T follicular helper cell (primary cell): ENCODE measurements at regions not wholly inside any gene's neighbourhood (a gene's known extent, or its start where the extent isn't known, plus 50 kb on each side); places are given as distances from the start of the nearest gene placed in this dataset.
"Not testable (repeated sequence)": the region's sequence is repeated elsewhere in the genome, so short reads cannot be mapped to it uniquely, and the experiment has no call there.

Experiments
- DNase-seq: peaks from one replicate; pipeline ENCODE4 v3.0.0-alpha.2; 2020; ENCODE audit warnings: low read depth

DNA sequence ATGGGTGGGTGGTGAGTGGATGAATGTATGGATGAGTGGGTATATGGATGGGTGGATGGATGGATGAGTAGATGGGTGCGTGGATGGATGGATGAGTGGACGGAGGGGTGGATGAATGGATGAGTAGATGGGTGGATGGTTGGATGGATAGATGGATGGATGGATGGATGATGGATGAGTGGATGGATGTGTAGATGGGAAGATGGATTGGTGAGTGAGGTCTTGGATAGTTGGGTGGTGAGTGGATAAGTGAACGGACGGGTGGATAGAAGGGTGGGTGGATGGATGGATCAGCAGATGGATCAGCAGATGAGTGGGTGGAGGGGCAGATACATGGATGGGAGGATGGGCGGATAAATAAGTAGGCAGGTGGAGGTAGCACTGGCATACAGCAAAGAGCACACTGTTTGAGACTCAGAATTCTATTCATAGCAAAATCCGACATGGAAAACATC lies 163.5 kb downstream of the C9orf50 start:
- no peak for DNase-seq

DNA sequence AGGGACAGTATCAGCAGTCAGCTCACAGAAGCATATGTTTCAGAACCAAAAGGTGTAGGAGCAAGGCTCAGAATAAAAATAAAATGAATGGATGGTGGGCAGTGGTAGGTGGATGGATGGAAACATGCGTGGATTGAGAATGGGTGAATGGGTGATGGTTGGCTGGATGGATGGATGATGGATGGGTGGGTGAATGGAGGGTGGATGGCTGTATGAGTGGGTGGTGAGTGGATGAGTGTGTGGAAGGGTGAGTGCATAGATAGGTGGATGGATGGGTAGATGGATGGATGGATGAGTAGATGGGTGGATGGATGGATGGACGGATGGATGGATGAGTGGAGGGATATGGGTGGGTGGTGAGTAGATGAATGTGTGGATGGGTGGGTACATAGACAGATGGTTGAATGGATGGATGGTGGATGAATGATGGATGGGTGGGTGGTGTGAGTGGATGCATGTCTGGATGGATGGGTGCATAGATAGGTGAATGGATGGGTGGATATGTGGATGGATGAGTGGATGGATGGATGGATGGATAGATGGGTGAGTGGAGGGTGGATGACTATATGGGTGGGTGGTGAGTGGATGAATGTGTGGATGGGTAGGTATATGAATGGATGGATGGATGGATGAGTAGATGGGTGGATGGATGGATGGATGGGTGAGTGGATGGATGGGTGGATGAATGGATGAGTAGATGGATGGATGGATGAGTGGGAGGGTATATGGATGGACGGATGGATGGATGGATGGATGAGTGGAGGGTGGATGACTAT lies 164.2 kb downstream of the C9orf50 start:
- DNase-seq: no peak

DNA sequence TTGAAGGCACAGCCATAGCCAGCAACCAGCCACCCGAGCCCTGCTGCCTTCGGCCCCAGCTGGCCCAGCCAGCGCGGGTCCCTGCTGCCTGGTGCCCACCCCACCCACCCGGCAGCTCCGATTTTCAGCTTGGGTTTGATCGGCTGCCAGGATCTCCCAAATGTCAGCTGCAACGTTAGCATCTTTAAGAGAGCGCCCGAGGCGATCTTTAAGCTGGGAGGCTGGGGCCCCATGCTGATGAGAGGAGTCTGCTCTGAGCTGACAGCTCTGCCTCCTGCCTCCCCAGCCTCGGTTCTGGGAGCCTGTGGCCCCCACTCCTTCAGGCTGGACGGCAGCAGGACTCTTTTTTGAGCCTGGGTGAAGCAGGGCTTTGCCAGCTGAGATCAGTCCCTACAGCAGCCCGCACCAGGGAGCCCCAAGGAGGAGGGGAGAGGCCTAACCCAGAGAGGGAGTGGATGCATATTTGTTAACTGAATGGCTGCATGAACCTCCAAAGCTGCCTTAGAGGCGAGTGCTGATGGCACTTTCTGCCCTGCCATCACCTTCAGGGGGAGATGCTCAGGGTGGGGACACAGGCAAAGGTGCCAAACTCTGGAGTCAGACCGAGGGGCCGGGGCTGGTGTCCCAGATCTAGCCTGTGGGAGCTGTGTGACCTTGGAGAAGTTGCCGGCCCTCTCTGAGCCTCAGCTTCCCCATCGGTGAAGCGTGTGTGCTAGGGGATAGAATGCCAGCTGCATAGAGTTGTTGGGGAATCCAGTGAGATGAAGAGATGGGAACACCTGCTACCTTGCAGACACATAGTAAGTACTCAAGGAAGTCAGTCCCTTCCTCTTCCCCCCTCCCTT lies 165.5 kb downstream of the C9orf50 start:
- no peak for DNase-seq

DNA sequence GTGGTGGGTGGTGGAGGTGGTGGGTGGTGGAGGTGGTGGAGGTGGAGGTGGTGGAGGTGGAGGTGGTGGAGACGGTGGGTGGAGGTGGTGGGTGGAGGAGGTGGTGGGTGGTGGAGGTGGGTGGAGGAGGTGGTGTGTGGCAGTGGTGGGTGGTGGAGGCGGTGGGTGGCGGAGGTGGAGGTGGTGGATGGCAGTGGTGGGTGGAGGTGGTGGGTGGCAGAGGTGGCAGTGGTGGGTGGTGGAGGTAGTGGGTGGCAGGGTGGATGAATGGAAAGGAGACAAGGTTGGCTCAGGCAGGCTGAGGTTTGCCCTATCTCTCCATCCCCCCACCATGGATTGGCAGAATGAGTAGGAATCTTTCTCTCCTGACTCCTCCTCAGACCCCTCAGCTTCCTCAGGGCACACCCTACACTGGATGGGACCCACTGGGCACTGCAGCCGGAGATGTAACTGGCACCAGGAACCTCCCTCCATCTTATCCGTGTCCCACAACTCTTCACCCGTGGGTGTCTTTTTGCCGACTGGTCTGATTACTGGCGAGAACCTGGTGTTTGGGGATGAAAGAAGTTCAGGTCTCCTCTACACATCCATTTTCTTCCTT lies 166.3 kb downstream of the C9orf50 start:
- DNase-seq: no peak

DNA sequence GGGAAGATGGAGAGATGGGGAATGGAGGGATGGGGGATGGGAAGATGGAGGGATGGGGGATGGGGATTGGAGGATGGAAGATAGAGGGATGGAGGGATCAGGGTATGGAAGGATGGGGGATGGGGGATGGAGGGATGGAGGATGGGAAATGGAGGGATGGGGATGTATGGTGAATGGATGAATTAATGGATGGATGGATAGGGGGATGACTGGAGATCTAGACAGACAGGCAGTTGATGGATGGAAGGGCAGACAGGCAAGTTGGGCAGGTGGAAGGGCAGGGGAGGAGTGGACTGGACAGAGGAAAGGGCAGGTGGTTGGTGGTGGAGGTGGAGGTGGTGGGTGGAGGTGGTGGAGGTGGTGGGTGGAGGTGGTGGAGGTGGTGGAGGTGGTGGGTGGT lies 167.2 kb downstream of the C9orf50 start:
- DNase-seq: no peak

DNA sequence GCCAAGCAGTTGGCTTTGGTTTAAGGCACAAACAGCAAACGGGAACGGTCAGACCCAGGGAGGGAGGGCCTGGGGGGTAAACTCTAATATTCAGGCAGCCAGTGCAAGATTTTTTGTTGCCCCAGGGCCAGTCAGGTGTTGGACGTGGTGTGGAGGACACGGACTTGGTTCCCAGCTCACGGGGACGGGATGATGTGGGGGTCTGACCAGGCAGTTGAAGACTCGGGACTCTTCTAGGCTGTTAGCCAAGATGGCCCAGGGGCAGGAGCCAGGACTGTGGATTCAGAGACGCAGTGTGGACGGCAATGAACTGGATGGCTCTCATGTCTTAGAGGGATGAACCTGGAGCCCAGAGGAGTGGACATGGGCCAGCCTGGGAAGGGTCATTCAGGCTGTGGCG lies 169.2 kb downstream of the C9orf50 start:
- no peak for DNase-seq

DNA sequence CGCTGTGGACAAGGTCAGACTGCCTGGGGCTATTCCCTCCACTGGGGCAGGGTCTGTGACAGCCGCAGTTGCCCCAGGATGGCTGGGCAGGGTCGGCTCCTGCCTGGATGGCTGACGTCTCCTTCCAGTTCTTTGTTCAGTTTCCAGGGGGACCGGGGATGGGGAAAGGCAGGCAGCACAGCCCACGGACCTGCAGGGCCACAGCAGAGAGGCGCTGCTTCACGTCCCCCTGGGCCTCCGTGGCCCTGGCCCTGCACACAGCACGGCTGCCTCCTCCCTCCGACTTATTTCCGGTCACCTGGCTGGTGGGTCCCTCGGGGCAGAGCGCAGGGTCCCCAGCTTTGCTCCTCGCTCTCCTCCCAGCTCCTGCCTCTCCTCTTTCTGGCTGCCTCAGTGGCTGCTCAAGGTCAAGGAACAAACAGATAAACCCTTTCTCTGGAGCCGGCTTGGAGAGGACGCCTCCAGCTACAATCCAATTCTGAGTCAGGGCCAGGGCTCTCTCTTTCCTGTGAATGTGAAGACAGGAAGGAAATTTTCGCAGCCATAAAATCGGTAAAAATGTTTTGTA lies 169.7 kb downstream of the C9orf50 start:
- no peak for DNase-seq

DNA sequence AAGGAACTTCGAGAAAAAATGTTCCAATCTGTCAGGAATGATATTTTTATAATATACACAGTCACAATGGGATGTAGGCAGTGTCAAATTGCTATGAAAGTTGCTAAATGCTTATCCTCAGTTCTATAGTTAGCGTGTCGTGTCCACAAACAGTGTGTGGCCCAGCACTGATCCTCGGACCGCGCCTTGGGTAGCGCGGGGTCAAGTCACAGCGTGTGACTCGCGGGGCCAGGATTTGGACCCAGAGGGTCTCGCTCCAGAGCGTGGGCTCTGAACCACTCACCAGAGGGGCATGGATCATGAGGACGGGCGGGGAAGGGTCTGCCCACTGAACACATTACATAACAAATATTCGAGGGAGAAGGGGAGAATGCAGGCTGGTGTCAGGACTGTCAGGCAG lies 171.8 kb downstream of the C9orf50 start:
- no peak for DNase-seq

DNA sequence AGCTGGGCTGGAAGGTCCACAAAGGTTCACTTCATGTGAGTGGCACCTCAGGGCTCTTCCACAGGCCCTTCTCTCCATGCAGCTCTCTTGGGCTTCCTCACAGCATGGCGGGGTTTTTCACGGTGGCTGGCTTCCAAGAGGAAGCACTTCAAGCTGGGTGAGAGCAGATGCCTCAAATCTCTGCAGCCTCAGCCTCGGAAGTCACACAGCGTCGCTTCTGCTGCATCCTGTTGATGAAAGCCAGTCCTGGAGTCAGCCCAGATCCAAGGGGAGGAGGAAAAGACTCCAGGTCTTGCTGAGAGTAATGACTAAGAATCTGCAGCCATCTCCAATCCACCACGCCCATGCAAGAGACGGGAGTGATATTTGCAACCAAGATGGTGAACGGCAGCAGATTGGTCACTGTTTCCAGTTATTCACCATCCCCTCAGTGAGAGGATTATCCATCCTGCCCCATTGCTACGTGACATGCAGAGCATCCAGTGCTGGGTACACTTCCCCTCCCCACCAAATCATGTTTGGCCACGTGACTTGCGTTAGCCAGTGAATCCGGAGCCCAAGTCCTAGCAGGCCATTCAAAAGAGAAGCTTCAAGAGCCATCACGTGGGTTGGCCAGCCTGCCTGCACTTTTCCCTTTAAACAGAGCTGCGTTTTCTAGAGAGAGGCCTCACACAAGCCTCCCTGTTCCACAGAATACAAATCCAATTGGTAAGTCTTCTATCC lies 173.9 kb downstream of the C9orf50 start:
- DNase-seq: no peak

DNA sequence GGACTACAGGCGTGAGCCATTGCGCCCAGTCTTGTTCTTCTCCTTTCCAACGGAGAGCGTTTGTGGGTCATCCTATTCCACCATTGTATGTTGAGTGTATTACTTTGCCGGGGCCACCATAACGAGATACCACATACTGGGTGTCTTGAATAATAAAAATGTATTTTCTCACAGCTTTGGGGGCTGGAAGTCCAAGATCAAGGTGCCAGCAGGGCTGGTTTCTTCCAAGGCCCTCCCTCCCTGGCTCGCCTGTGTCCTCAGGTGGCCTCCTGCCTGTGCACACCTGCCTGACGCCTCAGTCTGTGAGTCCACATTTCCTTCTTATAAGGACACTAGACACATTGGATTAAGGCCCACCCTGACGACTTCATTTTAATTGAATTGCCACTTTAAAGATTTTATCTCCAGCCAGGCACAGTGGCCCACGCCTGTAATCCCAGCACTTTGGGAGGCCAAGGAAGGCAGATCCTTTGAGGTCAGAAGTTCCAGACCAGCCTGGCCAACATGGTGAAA lies 175.1 kb downstream of the C9orf50 start:
- no peak for DNase-seq

DNA sequence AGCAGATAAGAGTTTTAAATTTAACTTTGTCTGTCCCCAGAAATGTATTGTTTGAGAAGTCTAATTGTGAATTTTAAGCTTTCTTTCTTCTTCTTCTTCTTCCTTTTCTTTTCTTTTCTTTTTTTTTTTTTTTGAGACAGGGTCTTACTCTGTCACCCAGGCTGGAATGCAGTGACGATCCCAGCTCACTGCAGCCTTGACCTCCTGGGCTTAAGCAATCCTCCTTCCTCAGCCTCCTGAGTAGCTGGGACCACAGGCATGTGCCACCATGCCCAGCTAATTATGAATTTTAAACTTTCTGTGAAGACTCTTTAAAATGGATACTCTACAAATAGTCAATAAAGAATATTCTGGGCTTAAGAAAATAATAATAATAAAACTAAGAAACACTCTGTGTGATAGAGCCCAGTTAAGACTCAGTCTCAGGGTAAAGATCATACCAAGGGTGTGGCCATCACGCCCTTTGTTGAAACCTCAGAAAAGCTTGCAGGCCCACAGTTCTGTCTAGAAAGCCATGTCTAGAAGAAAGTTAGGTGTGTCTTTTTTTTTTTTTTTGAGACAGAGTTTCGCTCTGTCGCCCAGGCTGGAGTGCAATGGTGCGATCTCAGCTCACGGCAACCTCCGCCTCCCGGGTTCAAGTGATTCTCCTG lies 177.3 kb downstream of the C9orf50 start:
- DNase-seq: not testable (repeated sequence)

DNA sequence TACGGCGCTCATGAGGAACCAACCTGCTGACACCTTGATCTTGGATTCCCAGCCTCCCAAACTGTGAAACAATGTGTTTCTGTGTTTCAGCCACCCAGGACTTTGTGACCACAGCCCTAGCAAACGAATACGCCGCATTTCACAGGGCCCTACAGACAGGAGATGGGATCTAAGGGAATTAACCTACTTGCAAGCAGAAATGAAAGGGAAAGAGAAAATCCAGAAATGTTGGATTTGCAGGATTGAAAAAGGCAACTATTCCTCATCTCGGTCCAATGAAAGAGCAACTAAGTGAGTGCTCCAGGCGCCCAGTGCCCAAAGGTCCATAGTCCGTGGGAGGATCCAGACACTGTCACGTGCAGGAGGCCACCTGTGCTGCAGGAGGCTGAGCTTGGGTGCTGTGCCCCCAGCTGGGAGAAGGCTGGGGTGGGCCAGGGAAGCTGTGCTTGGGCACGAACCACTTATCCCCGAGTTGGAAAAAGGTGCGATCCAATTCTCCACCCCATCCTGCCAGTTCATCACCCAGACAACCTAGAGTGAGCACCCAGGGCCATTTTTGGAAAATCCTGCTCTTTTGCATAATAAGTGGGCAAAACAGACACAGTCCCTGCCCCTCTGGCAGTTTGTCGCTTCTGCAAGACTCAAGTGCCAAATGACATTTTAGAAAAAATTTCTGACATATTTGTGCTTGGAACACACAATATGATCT lies 177.9 kb downstream of the C9orf50 start:
- no peak for DNase-seq

DNA sequence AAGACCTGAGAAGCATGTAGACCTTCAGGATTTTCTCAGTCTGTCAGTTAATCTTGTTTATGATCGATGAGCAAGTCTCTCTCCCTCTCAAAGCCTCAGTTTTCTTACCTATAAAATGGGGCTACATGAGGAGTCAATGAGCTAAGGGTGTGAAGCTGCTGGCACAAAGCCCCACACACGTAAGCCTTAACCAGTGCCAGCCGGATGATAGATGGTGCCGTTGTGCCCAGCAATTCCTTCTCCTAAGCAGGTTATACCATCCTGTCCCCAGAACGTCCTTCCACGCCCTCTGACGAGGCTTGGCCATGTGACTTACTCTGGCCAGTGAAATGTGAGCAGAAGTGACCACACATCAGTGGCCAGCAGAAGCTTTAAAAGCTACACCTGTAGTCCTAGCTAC lies 179.0 kb downstream of the C9orf50 start:
- DNase-seq: no peak

DNA sequence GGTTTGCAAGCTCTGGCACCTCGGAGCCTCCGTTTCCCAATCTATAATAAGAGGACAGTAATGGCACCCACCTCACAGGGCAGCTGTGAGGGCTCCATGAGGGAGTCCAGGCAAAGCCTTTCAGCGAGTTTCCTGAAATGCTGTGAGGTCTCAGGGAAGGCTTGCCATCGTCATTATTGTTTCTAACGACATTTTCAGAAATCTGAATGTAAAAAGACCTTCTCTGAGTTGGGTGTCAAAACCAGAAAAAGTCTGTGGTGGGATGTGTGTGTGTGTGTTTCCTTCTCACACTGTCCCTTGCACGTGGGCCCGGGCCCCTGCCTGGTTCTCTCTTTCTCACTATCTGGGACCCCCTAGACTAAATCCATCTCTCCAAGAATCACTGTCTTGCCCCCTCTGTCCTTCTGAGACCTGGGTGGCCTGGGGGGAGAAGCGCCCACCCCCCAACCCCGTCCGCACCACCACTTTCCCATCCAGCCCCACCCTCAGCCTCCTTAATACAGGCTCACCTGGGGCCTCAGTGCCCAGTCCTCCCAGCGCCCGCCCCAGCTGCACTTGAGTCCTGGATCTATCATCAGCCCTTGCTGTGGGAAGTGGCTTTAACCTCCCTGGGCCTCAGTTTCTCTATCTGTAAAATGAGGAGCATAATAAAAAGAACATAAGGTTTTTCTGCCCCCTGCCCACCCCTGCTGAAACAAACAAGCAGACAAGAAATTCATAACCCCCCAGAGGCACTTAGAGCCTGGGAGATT lies 180.3 kb downstream of the C9orf50 start:
- no peak for DNase-seq

DNA sequence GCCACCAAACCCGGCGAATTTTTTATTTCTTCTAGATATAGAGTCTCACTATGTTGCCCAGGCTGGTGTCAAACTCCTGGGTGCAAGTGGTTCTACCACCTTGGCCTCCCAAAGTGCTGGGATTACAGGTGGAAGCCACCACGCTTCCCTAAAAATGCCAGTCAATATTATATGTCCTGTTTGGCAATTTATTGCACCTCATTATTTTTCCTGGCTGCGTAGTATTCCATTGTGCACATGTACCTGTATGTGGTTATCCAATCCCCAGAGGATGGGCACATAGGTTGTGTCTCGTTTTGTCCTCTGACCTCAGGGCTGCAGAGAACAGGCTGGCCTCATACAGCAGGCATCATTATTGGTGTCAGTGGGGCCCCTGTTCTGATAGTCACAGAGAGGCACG lies 181.7 kb downstream of the C9orf50 start:
- DNase-seq: no peak

DNA sequence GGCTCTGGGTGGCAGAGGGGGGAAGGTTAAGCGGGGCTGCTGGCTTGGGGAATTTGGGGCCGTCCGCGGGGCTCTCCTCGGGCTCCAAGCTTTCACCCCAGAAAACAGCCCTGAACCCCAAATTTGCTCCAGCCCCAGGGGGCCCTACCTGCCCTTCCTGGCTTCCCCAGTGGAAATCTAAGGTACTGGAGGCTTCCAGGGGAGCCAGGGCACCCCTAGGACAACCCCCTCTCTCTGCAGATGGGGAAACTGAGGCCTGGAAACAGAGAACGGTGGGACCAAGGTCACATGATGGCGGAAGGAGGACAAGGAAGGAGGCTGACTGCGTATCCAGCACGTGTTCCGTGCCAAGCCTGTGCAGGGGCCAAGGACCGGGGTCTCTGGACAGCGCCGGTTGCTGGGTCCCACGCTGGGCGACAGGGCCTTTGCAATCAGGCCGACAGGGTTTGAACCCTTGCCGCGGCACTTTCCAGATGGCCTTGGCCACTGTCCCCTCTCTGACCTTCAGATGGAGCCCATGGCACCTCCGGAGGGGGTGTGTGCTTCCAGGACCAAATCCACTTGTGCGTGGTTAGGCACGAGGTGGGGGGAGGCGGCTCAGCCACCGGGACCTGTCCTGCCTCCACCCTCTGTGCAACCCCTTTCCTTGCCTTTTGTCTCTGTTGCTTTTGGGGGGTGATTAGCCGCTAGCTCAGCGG lies 183.1 kb downstream of the C9orf50 start:
- no peak for DNase-seq

DNA sequence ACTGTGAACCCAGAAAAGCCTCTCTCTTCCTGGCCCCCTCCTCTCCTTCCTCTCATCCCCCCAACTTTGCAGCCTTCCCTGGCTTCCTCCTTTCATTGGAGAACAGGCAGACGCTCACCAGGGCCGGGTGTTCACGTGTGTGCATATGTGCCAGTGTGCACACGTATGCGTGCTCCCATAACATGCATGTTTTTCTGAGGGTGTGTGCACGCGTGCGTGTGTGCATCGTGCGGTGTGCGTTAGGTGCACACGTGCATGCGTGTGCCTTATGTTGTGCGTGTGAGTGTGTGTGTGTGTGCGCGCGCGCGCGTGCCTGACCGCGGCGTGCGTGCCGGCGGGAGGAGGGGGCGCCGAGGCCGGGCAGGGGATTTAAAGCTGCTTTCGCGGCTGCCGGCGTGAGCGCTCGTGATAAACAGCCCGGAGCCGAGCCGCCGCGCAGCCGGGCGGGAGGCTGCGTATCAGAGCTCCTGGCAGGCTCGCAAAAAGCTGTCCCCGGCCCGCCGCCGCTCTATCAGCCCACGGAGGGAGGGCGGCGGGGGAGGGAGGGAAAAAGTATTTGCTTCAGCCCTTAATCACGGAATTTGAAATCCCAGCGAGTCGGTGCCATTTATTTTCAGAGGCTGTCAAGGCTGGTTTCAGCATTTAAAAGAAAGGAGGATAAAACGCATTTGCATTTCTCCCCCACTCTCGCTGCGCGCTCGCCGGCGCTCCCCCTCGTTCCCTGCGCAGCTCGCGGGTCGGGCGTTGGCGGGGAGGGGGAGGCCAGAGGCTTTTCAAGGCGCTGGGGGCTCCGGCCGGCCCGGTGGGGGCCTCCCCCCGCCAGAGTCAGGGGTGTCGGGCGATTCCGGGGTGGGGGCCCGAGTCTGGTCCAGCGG lies 183.9 kb downstream of the C9orf50 start:
- no peak for DNase-seq
